GM12875 (cell line): ENCODE measurements at regions not wholly inside any gene's neighbourhood (a gene's known extent, or its start where the extent isn't known, plus 50 kb on each side); places are given as distances from the start of the nearest gene placed in this dataset.
A peak's percentile ranks its signal among the peaks of the same experiment; 100 is the strongest.

Experiments
- H3K4me3 ChIP-seq: one replicate; pipeline ENCODE4 v1.5.1; 2011; ENCODE audit warnings: low read depth, low read length, control low read depth
- CTCF ChIP-seq: IDR thresholded peaks from 2 replicates; pipeline ENCODE4 v1.5.1; 2011; ENCODE audit warnings: low read depth, mild to moderate bottlenecking, control low read depth, inconsistent platforms, low read length, moderate library complexity, borderline replicate concordance; ENCODE audit not compliant: insufficient read depth

- TF ChIP-seq CTCF: no peak
- H3K4me3 ChIP-seq: no peak overlapping the region
These were observed 87.1 kb upstream of the ZNF281 start for GRCh38 chr1:200496937-200497336.

- H3K4me3 ChIP-seq: no peak overlapping the region
- no peak for TF ChIP-seq CTCF
These were observed 86.1 kb upstream of the ZNF281 start for GRCh38 chr1:200495901-200496300.

- no peak for TF ChIP-seq CTCF
- no peak overlapping the region for H3K4me3 ChIP-seq
These were observed 83.5 kb upstream of the ZNF281 start for GRCh38 chr1:200493344-200493743.

- H3K4me3 ChIP-seq: no peak overlapping the region
- no peak for TF ChIP-seq CTCF
These were observed 81.3 kb upstream of the ZNF281 start for GRCh38 chr1:200491103-200491502.

GRCh38 chr1:200490183-200490582 lies 80.3 kb upstream of the ZNF281 start:
- H3K4me3 ChIP-seq: no peak overlapping the region
- no peak for TF ChIP-seq CTCF

GRCh38 chr1:200488375-200489165 lies 78.7 kb upstream of the ZNF281 start:
- peak; percentile 62; the same call in 1 of the 2 replicates for TF ChIP-seq CTCF
- no peak overlapping the region for H3K4me3 ChIP-seq

- no peak for TF ChIP-seq CTCF
- H3K4me3 ChIP-seq: no peak overlapping the region
These were observed 77.8 kb upstream of the ZNF281 start for GRCh38 chr1:200487650-200488049.
